MV-4-11 (cell line): ENCODE measurements at regions not wholly inside any gene's neighbourhood (a gene's known extent, or its start where the extent isn't known, plus 50 kb on each side); places are given as distances from the start of the nearest gene placed in this dataset.

Experiments used
- DNase-seq: peaks from one replicate; lab custom pipeline; 2025; lab: John Stamatoyannopoulos, UW

DNA sequence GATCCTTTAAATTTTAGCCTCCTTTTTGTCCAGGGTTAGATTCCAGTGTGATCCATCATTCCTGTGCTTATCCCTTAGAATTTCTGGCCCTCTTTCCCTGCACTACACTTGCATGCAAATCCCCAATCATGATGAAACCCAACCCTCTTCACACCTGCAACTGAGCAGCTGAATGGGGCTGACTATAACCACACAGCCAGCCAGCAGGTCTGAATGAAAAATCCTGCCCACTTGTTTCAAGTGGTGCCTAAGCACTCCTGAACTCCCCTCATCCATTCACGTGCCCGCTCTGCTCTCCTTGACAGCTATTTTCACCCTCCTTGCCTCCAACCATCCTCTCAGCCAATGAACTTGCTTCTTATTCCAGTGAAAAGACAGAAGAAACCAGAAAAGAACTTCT, 80.5 kb upstream of the AFF3 start:
- DNase-seq, result no peak

DNA sequence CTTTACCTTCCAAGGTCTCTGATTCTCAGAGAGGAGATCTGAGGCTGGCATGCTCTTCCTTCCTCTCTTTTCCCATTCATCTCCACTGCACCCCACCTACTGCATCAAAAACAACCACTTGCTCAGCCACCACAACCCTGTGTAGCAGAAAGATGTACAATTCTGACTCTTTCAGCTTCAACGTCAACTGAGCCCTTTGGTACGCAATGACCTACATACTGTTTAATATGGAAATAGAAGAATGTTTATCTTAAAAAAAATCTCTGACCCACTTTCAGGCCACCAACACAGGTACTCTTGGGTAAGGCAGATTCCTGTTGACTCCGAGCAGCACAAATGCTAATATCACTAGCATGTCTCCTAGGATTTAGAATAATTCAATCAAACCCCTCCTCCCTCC, 76.2 kb upstream of the AFF3 start:
- DNase-seq, result no peak

DNA sequence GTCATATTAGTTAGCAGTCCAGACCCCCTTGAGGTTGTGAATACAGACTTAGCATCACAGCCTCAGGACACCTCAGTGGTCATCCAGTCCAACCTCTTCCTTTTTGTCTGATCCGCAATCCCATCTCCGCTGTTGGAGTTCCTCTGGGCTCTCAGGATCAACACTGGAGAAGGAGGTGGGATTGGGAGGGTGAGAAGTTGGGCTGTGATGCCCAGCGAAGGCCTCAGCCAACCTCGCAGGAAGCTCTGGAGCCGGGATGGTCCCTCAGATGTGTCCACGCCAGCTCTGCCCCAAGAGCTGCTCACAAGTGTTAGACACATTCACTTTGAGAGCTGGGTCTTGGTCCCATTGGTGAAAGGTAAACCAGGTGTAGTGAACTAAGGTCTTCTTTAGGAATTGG, 74.9 kb upstream of the AFF3 start:
- no peak for DNase-seq

DNA sequence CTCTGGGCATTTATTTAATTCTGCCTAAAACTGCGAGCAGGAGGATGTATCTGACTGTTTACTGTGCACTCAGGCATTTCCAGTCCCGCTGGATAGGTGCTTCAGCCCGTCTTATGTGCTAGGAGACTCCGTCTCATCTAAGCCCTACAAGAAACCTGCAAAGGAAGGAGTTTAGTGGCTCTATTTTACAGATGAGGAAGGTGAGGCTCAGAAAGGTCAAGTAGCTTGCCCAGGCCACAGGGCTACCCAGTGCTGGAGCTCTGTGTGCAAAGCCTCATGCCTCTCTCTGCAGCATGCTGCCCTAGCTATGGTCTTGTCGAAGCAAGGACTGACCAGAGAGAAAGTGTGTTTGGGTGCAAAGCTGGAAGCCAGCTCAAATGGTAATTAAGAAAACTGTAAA, 73.6 kb upstream of the AFF3 start:
- DNase-seq, result no peak

- DNase-seq, result no peak
These were observed 73.0 kb upstream of the AFF3 start for GRCh38 chr2:100215371-100215770.

DNA sequence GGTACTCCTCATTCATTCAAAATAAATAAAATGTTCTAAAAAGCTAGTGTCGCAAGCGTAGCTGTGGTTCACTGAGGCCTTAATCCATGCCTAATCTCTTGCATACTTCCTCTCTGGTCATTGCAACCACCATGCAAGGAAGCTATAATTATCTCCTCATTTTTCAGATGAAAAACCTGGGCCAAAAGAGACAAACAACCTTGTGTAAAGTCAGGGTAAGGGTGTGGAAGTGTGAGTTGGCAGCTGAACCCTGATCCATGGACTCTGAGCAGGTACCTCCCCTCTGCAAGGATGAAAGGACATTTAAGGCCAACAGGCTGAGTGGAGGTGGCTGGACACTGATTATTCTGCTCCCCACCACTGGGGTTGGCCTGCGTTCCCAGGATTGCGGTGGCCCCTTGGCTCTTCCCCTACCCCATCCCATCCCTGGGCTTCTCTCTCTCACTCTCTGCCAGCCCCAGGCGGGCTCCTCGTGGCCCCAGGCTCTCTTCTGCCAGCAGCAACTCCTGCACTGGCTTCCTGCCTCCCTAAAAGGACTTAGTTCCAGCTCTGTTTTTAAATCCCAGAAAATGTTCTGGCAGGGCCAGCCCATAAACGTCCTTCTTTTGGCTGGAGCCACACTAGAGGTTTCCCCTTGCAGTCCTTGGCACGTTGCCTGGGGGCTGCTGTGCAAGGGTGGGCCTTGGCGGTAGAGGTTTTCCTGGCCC, 72.0 kb upstream of the AFF3 start:
- peak; percentile 97 for DNase-seq

GRCh38 chr2:100213595-100213994, 71.2 kb upstream of the AFF3 start:
- no peak for DNase-seq

- DNase-seq, result no peak
These were observed 70.5 kb upstream of the AFF3 start for GRCh38 chr2:100212850-100213249.

GRCh38 chr2:100211521-100211920, 69.1 kb upstream of the AFF3 start:
- DNase-seq, result peak; percentile 100

GRCh38 chr2:100208141-100208770, 65.9 kb upstream of the AFF3 start:
- no peak for DNase-seq

- no peak for DNase-seq
These were observed 65.1 kb upstream of the AFF3 start for GRCh38 chr2:100207411-100207885.

DNA sequence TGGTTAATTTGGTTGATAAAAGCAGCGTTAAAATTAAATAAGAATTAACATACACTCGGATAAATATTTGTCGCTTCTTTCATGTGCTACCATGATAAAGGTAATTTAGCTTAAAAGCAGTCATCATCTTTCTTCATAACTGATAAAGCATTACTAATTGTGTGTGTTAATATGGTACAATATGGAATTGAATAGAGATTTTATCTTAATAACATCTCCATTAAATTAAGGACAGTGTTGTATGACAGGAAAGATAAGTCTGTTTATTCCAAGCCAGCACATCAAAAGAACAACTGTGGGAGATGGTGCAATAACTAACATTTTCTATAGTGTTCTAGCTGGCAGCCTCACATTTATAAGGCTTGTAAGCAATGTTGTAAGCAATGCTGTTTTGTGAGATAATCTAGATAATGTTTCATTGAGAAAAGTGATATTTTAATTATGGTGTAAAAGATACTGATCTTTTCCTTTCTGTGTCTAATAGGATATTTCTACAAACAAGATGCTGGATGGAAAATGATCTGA, 64.4 kb upstream of the AFF3 start:
- no peak for DNase-seq

DNA sequence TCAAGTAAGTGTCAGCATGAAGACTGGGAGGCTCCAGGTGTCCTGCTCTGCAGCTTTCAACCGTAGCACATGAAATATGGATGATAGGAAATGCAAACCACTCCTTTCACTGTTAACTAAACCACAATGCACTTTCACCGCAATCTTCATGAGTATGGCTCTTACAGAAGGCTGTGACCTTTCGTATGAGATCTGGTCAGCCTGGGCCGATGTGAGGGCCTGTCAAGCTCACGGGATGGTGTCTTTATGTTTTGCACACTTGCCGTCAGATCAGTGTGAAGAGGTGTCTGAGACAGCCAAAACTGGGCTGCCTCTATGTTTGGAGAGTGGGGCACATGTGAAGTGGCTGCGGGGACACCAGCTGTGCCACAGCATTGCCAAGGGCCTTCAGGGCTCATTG, 62.8 kb upstream of the AFF3 start:
- peak; percentile 83 for DNase-seq

GRCh38 chr2:100202567-100202966, 60.2 kb upstream of the AFF3 start:
- peak; percentile 21 for DNase-seq

DNA sequence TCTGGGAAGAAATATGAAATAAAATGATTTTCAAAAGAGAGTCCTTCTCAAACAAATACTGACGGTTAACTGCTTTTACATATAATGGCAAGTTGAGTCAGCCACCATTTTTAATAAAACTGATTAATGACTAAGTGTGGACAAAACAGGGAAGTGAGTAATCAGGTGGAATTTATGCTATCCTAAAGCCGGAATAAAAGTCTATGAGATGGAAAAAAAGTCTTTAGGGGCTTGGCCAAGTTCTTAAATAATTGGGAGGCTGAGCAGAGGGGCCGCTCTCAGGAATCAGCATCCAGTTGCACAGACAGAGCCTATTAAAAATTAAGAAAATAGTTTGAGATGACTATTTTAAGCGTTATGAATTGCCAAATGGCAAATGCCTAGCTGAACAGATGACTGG, 58.6 kb upstream of the AFF3 start:
- no peak for DNase-seq

- no peak for DNase-seq
These were observed 57.0 kb upstream of the AFF3 start for GRCh38 chr2:100199421-100199820.

GRCh38 chr2:100198461-100199230, 56.3 kb upstream of the AFF3 start:
- no peak for DNase-seq

GRCh38 chr2:100197631-100198153, 55.3 kb upstream of the AFF3 start:
- no peak for DNase-seq

DNA sequence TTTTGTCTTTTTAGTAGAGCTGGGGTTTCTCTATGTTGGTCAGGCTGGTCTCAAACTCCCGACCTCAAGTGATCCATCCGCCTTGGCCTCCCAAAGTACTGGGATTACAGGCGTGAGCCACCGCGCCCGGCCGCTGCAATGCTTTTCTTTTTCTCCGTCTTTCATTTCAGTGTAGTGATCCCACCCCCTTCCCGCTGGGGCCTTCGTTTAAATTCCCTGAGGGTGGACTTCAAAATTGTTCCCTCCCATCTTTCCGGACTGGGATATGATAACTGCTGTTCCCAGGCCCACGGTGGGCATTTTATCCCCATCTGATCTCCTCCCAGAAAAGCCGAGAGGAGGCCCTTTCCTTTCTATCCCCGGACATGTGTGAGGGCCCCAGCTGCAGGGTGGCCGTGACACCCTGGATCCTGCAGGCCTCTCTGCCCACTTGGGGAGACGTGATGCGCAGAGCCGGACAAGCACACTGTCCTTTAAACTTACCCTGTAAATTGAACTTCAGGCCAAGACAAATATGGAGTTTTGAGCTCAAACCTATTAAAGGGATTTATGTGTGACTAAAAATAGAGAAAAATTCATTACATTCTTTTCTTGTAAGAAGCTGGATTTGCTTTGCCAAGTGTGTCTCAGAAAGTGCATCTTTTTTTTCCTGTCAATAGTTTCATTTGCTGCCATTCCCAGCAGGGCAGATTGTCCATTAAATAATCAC, 54.5 kb upstream of the AFF3 start:
- no peak for DNase-seq

GRCh38 chr2:100195942-100196341, 53.6 kb upstream of the AFF3 start:
- DNase-seq, result no peak

- peak; percentile 38 for DNase-seq
These were observed 52.6 kb upstream of the AFF3 start for GRCh38 chr2:100194951-100195350.

DNA sequence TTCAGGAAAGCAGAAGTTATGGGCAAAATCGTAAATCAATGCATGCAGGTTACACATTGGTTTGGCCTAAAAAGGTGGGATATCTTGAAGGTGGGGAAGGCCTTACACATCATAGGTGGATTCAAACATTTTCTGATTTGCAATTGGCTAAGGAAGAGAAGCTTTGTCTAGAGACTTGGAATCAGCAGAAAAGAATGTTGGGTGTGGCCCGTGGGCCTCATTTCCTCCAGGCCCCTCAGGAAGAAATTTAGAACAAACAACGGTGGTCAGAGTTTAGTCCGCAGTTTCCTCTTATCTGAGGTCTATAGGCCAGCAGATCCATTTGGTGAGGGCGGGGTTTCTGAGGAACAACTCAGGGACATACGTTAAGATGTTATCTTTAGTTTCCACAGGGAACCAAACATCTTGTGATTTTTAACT, 50.9 kb upstream of the AFF3 start:
- DNase-seq, result peak; percentile 80
